Subcutaneous abdominal adipose tissue (tissue), 5 donors: ENCODE measurements at regions not wholly inside any gene's neighbourhood (a gene's known extent, or its start where the extent isn't known, plus 50 kb on each side); places are given as distances from the start of the nearest gene placed in this dataset.
A peak's percentile ranks its signal among the peaks of the same experiment; 100 is the strongest.

Experiments used
- H3K27ac ChIP-seq: one replicate; pipeline ENCODE4 v1.7.0; 2013; ENCODE audit warnings: low read depth, mild to moderate bottlenecking, inconsistent platforms, low read length, moderate library complexity
- H3K27me3 ChIP-seq, 5 donors: one replicate each; pipeline ENCODE4 v1.7.0; 2013; ENCODE audit warnings: low read length in 5 of 5, inconsistent platforms in 1 of 5; ENCODE audit not compliant: control insufficient read depth in 5 of 5, insufficient read depth in 4 of 5
- H3K36me3 ChIP-seq, 5 donors: one replicate each; pipeline ENCODE4 v1.7.0; 2013; ENCODE audit warnings: low read length in 5 of 5; ENCODE audit not compliant: control insufficient read depth in 5 of 5, insufficient read depth in 5 of 5
- H3K4me1 ChIP-seq, 5 donors: one replicate each; pipeline ENCODE4 v1.7.0; 2013; ENCODE audit warnings: low read length in 5 of 5, mild to moderate bottlenecking in 3 of 5, moderate library complexity in 1 of 5; ENCODE audit not compliant: control insufficient read depth in 5 of 5, insufficient read depth in 5 of 5
- H3K4me3 ChIP-seq, 5 donors: one replicate each; pipeline ENCODE4 v1.7.0; 2013; ENCODE audit warnings: low read length in 5 of 5, low read depth in 1 of 5
- H3K9ac ChIP-seq, 5 donors: one replicate each; pipeline ENCODE4 v1.7.0; 2013; ENCODE audit warnings: low read length in 5 of 5, mild to moderate bottlenecking in 4 of 5, moderate library complexity in 3 of 5
- H3K9me3 ChIP-seq, 5 donors: one replicate each; pipeline ENCODE4 v1.7.0; 2013; ENCODE audit warnings: low read length in 5 of 5; ENCODE audit not compliant: control insufficient read depth in 5 of 5
- donor health status: healthy.
- donor health status: healthy.
- donor health status: healthy.
- donor health status: healthy.
- donor health status: healthy.

GRCh38 chr16:24624102-24624501, 84.7 kb downstream of the RBBP6 start:
- H3K9me3 ChIP-seq = no peaks in the 10 kb centered on the region
- H3K27ac ChIP-seq = no peak overlapping the region
- H3K27me3 ChIP-seq = no peaks in the 10 kb centered on the region
- no peaks in the 10 kb centered on the region for H3K36me3 ChIP-seq
- no peak overlapping the region for H3K4me3 ChIP-seq
- H3K9ac ChIP-seq = no peak overlapping the region
- no peaks in the 10 kb centered on the region for H3K4me1 ChIP-seq

DNA sequence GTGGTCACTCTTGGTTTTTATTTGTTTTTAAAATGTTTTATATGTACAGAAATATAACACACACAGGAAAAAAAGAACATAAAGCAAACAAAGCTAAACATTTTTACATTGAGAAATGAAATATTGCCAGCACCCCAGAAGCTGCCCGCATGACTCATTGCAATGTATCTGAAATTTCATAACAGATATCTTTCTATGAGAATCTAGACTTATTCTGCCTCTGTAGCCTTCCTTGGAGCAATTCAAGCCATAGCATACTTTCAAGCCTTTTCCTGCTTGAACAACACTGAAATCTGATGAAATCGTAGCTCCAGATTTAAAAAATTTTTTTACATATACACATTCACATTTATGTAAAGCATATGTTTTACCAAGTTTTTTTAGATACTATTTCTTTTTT, 86.9 kb downstream of the RBBP6 start:
- Histone ChIP-seq H3K4me1 (no peaks in the 10 kb centered on the region), H3K27me3 (no peaks in the 10 kb centered on the region), H3K4me3 (no peak overlapping the region), H3K36me3 (no peaks in the 10 kb centered on the region), H3K27ac (no peak overlapping the region), H3K9me3 (peaks cover 0 to 4% (median 0%) of the 10 kb centered on the region in 5 donors), H3K9ac (no peak overlapping the region)

DNA sequence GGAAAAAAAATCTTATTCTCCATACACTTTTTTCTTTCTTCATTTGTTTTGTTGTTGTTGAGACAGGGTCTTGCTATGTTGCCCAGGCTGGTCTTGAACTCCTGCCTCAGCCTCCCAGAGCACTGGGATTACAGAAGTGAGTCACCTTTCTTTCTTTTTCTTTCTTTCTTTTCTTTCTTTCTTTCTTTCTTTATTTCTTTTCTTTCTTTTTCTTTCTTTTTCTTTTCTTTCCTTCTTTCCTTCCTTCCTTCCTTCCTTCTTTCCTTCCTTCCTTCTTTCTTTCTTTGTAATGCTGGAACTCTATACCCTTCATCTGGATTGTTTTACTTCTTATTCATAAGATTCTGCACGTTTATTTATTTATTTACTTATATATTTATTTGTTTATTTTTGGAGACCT, 94.5 kb upstream of the TNRC6A start:
- Histone ChIP-seq H3K4me3 (no peak overlapping the region), H3K4me1 (peaks cover 0 to 9% (median 6%) of the 10 kb centered on the region in 5 donors), H3K36me3 (no peaks in the 10 kb centered on the region), H3K27me3 (no peaks in the 10 kb centered on the region), H3K27ac (no peak overlapping the region), H3K9me3 (peaks cover 0 to 4% (median 0%) of the 10 kb centered on the region in 5 donors), H3K9ac (no peak overlapping the region)

- no peaks in the 10 kb centered on the region for H3K27me3 ChIP-seq
- H3K9ac ChIP-seq = no peak overlapping the region
- no peaks in the 10 kb centered on the region for H3K36me3 ChIP-seq
- H3K4me3 ChIP-seq = no peak overlapping the region
- H3K27ac ChIP-seq = peak overlapping the region; percentile 50
- H3K4me1 ChIP-seq = peaks cover 0 to 9% (median 6%) of the 10 kb centered on the region in 5 donors
- no peaks in the 10 kb centered on the region for H3K9me3 ChIP-seq
Measured at GRCh38 chr16:24635900-24636610, 93.4 kb upstream of the TNRC6A start.

DNA sequence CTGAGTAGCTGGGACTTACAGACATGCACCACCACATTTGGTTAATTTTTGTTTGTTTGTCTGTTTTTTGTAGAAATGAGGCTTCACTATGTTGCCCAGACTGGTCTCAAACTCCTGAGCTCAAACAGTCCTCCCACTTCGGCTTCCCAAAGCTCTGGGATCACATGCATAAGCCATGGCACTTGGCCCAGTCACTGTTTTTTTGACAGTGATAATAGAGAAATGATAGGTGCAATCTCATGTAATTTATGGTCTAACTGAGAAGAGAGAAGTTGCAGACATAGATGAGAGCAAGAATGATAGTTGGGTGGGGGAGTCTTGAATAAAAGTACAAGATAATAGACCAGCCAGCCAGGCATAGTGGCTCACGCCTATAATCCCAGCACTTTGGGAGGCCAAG, 89.7 kb upstream of the TNRC6A start:
- Histone ChIP-seq H3K4me1 (peaks cover 0 to 9% (median 6%) of the 10 kb centered on the region in 5 donors), H3K27ac (no peak overlapping the region), H3K9ac (no peak overlapping the region), H3K36me3 (no peaks in the 10 kb centered on the region), H3K4me3 (no peak overlapping the region), H3K9me3 (no peaks in the 10 kb centered on the region), H3K27me3 (no peaks in the 10 kb centered on the region)

- Histone ChIP-seq H3K4me1 (peaks cover 0 to 4% (median 0%) of the 10 kb centered on the region in 5 donors), H3K9ac (no peak overlapping the region), H3K36me3 (no peaks in the 10 kb centered on the region), H3K27ac (no peak overlapping the region), H3K9me3 (no peaks in the 10 kb centered on the region), H3K4me3 (no peak overlapping the region), H3K27me3 (no peaks in the 10 kb centered on the region)
Measured at GRCh38 chr16:24643489-24643888, 86.0 kb upstream of the TNRC6A start.

GRCh38 chr16:24645739-24646645, 83.5 kb upstream of the TNRC6A start:
- Histone ChIP-seq H3K27me3 (no peaks in the 10 kb centered on the region), H3K36me3 (no peaks in the 10 kb centered on the region), H3K9me3 (no peaks in the 10 kb centered on the region), H3K4me1 (peaks cover 0 to 4% (median 0%) of the 10 kb centered on the region in 5 donors), H3K4me3 (no peak overlapping the region), H3K27ac (peak overlapping the region; percentile 22), H3K9ac (no peak overlapping the region)

GRCh38 chr16:24646646-24646995, 82.8 kb upstream of the TNRC6A start:
- peaks cover 0 to 4% (median 0%) of the 10 kb centered on the region in 5 donors for H3K4me1 ChIP-seq
- peak overlapping the region; percentile 22 for H3K27ac ChIP-seq
- H3K9me3 ChIP-seq = no peaks in the 10 kb centered on the region
- H3K9ac ChIP-seq = no peak overlapping the region
- H3K27me3 ChIP-seq = no peaks in the 10 kb centered on the region
- H3K4me3 ChIP-seq = no peak overlapping the region
- no peaks in the 10 kb centered on the region for H3K36me3 ChIP-seq

DNA sequence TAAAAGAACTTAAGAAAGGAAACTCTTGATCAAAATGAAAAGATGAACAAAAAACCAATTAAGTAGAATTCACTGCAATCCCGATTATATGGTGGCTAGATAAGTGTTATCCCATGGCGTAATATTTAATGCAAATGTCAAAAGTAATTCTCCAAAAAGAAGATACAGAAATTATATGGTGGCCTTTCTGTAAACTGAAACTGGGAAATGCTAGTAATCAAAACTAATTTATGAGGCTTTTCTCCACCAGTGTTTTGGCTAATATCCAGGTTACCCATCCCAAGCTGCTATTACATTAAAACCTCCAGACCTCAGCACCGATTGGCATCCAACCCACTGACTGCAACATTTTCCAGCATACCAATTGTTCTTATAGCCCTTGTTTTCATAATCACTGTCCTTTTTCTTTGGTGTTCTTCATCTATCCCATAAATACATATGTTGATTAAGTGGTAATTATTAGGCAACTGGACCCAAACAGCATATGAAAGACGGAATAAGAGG, 77.2 kb upstream of the TNRC6A start:
- Histone ChIP-seq H3K4me3 (no peak overlapping the region), H3K27ac (no peak overlapping the region), H3K9me3 (no peaks in the 10 kb centered on the region), H3K4me1 (no peaks in the 10 kb centered on the region), H3K36me3 (no peaks in the 10 kb centered on the region), H3K27me3 (no peaks in the 10 kb centered on the region), H3K9ac (no peak overlapping the region)

DNA sequence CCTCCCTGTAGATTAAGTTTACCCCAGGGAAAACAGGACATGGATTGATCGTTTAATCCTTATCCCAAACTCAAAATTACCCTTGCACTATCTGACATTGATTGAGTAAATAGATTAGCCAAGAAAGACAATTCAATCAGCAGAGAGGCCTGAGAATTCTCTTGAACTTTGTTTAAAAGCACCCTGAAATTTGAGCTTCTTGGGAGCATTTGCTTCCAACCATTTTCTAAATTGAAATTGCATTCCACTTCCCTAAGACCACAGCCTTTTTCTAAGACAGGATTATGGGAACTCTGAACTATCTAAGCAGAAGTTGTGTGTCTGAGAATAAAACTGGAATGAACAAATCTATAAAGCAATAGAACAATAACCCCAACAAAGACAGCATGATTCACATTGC, 76.6 kb upstream of the TNRC6A start:
- Histone ChIP-seq H3K4me1 (no peaks in the 10 kb centered on the region), H3K9me3 (no peaks in the 10 kb centered on the region), H3K9ac (no peak overlapping the region), H3K36me3 (no peaks in the 10 kb centered on the region), H3K27ac (no peak overlapping the region), H3K27me3 (no peaks in the 10 kb centered on the region), H3K4me3 (no peak overlapping the region)
